GM11168 (cell line): ENCODE measurements at regions not wholly inside any gene's neighbourhood (a gene's known extent, or its start where the extent isn't known, plus 50 kb on each side); places are given as distances from the start of the nearest gene placed in this dataset.

Source experiments
- in situ Hi-C: fragments of 300-500 bp; cut with MboI; formaldehyde crosslinking; loops from one replicate; pipeline ENCODE4 v1.12.0; 2022; ENCODE audit warnings: low sequenced_read_pairs; ENCODE audit not compliant: unreplicated experiment

DNA sequence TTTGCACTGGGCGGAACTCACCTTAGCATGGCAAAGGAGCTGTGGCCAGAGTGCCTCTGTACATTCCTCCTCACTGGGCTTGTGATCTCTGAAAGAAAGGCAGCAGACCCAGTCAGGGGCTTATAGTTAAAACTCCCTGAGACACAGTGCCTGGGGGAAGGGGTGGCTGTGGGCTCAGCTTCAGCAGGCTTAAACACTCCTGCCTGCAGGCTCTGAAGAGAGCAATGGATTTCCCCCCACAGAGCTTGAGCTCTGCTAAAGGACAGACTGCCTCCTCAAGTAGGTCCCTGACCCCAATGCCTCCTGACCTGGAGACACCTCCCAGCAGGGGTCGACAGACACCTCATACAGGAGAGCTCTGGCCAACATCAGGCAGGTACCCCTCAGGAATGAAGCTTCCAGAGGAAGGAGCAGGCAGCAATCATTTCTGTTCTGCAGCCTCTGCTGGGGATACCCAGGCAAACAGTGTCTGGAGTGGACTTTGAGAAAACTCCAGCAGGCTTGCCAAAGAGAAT, 327.5 kb upstream of the SLC16A7 start:
- in situ Hi-C loops, result no loop called here

DNA sequence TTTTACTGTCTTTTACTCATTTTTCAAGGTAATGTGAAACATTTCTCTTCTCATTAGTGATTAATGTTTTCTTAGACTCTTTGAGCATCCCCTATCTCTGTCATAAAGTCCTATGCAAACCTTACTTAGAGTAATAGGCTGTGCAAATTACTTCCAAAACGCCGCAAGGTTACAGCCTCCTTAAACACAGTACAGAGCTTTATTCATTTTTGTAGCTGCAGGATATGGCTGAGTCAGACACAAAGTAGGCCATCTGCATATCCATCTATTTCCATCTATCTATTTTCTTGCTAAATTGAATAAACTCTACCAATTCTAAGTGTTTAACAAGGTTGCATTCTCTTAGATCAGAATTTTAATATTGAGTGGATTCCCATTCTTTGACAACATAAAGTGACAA, 335.6 kb upstream of the SLC16A7 start:
- in situ Hi-C loops, result no loop called here

DNA sequence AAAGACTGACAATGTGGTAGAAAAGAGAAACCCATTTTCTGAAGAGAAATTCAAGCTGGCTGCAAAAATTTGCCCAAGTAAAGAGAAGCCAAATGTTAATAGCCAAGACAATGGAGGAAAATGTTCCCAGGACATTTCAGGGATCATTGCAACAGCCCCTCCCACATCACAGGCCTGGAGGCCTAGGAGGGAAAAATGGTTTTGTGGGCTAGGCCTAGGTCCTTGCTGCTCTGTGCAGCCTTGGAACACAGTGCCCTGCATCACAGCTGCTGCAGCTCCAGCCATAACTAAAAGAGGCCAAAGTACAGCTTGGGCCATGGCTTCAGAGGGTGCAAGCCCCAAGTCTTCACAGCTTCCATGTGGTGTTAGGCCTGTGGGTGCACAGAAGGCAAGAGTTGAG, 332.4 kb upstream of the LRIG3 start:
- in situ Hi-C loops, result no loop called here

DNA sequence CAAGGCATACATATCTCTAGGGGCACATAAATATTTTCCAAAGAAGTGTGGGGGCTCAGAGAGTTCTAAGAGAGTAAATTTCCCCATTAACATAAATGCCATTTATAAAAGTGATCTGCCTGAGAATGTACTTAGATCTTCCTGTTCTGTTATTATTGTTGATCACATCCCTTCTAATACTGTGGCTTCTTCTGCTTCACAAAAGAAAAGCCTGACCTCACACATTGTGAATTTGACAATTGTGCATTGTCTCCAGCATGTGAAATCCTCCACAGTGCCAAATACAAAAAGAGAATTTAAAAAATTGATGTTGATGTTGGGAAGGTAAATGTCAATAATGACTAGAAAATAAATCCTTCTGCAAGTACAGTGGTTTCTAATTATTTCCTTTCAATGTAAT, 330.5 kb upstream of the LRIG3 start:
- in situ Hi-C loops, result no loop called here

DNA sequence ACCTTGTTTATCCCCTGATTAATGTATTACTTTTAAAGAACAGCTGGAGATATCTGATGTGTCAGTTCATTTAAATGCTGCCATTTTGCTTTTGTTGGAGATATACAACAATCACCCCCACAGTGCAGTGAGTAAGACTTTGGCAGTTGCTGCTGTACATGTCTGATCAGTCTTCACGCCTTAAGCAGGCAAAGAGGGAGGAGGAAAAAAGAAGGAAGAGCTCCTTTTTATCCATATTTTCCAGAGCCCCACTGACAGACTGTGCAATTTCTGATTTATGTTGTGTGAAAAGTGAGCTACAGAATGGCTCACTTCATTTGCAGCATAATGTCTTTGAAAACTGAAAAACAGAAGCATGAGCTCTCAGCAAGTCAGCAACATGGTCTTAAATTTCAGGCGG, 319.7 kb upstream of the LRIG3 start:
- in situ Hi-C loops, result no loop called here

DNA sequence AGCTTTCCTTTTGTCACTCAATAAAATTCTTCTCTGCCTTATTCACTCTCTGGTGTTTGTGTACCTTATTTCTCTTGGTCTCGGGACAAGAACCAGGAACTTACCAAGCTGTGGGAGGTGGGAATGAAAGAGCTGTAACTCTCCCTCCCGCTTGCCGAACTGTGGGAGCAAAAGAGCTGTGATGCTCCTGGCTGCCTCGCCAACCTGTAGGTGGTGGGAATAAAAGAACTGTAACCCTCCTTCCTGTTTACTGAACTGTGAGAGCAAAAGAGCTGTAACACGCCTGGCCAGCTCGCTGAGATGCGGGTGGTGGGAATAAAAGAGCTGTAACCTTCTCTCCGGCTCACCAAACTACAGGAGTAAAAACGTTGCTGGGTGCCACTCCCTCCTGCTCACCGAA, 314.1 kb upstream of the LRIG3 start:
- in situ Hi-C loops, result no loop called here

DNA sequence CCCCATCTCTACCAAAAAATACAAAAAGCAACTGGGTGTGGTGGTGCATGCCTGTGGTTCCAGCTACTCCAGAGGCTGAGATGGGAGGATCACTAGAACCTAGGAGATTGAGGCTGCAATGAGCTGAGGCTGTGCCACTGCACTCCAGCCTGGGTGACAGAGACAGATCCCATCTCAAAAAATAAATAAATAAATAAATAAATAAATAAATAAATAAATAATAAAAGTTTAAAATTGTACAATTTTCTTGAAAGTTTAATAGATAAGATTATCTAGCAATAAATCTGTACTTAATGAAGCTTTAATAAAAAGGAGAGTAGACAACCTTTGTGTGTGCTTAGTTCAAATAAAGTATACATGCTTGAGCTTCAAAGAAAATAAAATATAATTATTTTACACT, 310.0 kb upstream of the LRIG3 start:
- in situ Hi-C loops, result no loop called here

DNA sequence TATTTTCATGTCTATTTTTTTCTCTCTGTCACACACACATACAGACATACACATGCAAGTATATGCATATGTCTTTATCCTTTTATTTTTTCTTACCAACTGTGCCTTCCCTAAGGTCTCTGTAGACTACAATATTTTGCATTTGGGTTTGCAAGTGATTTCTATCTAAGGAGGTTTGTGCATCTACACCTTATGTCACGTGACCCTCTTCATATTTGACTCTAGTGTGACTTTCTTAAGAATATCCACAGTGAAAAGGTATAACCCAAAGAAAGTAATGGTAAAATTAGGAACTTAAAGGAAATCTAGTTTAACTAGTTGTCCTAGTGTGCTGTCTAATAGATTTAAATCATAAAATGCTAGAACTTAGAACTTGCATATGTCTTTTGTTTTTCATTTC, 298.8 kb upstream of the LRIG3 start:
- in situ Hi-C loops, result no loop called here

DNA sequence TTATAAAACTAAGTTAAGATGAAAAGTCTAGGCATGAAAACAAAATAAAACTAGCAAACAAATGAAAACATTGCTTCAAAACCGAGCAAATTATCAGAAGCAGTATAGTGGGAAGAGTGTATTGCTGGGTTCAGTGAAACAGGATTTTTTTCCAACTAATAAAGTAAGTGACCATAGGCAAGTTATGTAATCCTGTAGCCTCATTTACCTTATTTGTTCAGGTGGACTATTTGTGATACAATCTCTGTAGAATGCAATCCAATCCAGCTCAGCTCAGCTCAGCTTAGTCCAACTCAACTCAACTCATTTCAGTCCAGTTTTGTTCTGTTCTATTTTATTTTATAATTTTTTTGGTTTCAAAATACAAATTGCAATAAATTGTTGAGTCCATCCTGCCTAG, 276.7 kb upstream of the LRIG3 start:
- in situ Hi-C loops, result no loop called here

DNA sequence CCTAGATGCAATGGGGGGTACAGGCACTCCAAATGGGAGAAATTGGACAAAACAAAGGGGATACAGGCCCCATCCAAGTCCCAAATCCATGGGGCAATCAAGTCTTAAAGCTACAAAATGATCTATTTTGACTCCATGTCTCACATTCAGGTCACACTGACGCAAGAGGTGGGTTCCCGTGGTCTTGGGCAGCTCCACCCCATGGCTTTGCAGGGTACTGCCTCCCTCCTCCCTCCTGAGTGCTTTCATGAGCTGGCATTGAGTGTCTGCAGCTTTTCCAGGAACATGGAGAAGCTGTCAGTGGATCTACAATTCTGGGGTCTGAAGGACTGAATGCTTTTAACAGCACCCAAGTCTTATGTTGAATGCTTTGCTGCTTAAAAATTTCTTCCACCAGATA, 274.5 kb upstream of the LRIG3 start:
- in situ Hi-C loops, result no loop called here

DNA sequence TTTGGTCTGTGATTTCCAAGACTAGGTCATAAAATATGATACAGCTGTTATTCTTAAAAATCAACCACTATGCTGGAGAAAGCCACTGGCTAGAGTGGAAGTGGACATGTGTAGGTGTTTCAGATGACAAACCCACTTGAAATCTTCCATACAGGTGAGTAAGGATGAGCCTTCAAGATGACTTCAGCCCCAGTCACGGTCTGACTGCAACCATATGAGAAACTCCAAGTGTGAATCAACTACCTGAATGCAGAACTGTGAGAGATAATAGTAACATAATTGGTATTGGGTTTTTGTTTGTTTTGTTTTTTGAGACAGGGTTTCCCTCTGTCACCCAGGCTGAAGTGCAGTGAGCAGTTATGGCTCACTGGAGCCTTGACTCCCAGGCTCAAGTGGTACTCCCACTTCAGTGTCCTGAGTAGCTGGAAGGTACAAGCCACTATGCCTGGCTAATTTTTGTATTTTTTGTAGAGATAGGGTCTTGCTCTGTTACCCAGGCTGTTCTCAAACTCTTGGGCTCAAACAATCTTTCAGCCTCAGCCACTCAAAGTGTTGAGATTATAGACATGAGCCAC, 273.3 kb upstream of the LRIG3 start:
- in situ Hi-C loops, result no loop called here

DNA sequence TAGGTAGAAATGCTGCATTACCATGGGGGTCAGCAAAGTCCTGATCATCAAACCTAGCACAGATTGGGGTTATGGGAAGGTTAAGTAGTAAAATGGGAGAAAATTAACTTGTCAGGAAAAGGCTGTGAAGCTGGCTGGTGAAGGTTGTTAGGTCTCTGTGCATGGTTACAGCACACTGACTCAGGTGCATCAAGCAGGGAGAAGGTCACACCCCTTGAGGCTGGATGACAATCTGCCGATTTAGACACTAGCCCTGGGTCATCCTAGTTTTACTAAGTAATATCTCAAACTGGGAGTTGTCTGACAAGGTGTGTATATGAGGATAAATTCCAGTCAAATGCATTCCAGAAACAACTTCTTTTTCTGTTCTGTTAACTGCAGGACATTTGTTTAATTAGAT, 271.1 kb upstream of the LRIG3 start:
- in situ Hi-C loops, result no loop called here

DNA sequence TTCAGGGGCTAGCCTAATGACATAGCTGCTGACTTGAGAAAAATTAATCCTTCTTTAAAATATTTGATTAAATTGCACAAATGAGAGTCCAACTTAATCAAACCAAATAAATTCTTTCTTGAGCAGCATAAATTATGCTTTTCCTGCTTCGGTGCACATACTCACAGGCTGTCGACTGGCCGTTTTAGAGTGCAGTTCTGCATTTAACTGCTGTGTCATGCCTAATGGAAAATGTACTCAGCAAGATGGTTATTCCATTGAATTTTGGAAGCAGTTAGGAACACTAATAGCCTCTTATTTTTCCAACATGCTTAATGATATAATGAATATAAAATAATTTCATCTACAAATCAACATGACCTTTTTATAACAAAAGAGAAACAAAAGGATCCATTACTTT, 266.1 kb upstream of the LRIG3 start:
- in situ Hi-C loops, result no loop called here

DNA sequence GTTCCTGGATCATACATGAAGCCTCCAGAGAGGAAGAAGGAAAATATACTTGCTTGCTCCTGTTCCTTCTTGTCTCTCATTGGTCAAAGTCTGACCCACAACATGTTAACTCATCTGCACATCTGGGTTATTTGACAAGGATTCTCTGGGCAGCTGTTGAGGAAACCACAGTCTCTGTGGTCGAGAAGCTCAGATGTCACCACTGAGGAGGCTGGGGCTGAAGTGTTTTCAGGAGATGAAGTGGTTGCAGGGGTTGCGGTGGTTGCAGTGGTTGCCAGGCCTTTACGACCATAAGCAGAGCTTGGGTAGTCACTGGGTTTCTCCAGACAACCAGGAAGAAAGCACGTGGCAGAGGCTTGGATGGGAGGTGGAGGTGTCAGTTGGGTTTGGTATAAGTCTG, 265.0 kb upstream of the LRIG3 start:
- in situ Hi-C loops, result no loop called here

DNA sequence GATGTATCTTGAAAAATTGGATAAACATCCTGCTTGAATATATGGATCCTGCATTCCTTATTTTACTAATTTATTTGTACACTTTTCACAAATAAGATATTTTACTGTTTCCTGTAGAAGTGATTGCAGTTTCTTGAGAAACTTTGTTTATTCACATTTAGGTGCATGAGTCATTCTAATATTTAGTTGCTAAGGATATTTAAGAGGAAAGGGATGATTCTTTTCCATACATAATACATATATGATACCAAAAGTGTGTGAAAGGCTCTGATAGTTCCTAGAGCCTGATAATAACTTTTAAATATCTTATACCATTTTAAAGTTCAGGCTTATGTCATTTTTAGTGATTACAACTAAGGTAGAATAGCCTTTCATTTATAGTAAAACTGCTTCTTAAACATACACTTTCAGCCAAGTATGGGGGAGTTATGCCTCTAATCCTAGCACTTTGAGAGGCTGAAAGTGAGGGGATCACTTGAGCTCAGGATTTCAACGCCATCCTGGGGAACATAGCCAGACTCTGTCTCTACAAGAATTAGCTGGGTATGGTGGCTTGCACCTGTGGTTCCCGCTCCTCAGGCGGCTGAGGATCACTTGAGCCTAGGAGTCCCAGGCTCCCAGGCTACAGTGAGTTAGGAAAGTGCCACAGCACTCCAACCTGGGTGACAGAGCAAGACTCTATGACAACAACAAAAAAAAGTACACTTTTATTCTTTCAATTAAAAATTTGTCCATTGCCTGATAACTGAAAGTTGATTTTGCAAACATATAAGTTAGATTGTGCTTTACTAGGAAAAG, 262.6 kb upstream of the LRIG3 start:
- in situ Hi-C loops, result no loop called here

DNA sequence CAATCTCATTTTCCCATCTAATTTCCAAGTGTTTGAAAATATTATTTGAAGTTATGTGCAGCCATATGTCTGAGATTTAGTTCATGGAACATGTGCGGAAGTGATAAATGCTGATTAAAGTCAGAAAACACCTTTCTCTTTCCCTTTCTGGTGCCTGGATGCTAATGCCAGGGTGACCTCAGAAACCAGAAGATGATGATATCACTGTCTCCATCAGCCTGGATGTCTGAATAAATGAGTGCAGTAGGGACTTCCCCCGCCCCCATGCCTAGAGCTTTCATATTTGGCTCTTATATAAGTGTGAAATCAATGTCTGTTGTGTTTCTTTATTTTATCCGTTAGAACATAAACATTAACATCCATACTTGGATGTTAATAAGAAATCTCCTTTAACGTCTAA, 261.9 kb upstream of the LRIG3 start:
- in situ Hi-C loops, result no loop called here

DNA sequence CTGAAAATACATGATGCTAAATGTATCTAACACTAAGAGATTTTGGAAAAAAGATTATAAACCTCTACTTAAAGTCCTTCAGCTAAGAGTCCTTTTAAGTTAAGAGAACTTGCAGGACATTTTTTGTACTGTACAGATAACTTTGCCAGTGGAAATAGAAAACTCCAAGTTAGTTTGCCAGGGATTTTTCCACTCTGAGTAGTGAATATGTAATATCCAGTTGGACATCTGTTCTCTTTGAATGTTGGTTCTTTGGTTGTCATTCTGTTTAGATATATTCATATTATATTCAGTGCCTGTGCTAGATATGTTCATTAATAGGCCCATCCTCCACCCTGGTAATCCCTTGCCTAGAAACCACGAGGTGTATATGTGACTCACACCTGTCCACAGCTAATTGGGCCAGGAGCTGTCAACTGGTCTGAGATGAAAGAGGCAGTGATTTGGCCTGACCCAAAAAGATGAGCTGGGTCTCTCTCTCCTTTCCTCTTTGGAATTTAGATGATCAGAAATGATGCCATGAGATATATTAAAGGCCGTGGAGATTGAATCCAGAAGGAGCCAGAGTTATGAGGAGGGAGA, 261.0 kb upstream of the LRIG3 start:
- in situ Hi-C loops, result no loop called here

DNA sequence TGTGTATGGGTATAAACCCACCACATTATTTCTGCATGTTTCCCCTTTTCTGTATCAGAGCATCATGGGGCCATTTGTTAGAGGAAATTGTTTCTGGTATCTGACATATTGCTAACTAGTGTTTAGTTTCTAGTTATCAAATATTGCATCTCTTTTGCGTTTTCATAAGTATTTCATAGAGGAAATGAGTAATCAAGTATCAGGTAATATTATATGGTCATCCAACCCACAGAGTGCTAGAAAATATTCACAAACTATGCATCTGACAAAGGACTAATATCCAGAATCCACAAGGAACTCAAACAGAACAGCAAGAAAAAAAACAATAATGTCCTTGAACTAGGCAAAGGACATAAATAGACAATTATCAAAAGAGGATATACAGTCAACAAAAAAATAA, 258.9 kb upstream of the LRIG3 start:
- in situ Hi-C loops, result no loop called here

DNA sequence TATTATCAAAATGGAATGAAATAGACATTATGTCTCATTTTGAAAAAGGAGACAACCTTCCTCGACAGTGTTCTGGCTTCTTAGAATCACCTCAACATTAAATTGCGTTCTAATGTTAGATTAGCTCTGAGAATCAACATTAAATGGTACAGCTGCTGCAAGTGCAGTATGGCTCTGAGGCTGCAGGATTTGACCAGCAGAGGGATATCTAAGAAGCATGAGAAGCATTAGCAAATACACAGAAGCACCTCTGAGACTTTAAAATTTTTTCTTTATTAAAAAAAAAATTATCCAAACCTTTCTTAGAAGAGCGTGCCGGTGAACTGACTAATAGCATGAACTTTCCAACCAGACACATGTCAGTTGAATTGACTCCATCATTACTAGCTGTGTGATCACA, 253.4 kb upstream of the LRIG3 start:
- in situ Hi-C loops, result no loop called here

DNA sequence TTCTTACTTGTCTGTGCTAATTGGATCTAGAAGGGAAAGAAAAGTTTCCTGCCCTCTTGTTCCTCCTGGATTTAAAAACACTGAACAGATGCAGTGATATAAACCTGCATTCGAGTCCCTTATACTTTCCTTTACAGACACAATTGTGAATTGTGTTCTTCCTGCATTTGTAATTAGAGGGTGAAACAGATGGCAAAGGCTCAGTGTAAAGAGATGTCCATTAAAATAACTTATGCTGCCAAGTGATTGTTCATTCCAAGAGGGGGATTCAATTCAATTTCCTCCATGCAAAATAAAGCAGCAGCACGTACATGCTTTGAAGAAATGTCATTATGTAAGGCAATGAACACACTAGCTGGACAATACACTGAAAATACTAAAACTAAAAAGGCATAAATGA, 248.3 kb upstream of the LRIG3 start:
- in situ Hi-C loops, result no loop called here

DNA sequence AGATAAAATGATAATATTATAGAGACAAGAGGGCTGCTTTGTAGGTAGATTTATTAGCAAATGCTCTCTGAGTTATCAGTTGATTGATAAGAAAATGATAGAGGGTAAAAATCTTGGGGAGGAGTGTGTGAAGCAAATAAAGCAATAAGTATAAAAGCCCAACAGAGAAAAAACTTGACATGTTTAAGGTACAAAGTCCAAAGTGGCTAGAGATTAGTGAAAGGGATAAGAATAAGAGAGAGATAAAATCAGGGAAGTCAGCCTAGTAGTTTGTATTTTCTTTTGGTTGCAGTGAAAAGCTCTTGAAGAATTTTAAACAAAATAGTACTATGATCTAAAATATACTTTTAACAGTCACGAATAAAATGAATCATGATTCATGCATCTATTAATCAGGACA, 246.2 kb upstream of the LRIG3 start:
- in situ Hi-C loops, result no loop called here
